B cell (primary cell): ENCODE measurements at regions not wholly inside any gene's neighbourhood (a gene's known extent, or its start where the extent isn't known, plus 50 kb on each side); places are given as distances from the start of the nearest gene placed in this dataset.

Experiments
- ATAC-seq: fragments of 200-7000 bp; cut with Tn5 transposase; one replicate; pipeline ENCODE4 v1.10.0; 2021; ENCODE audit warnings: low read depth, mild to moderate bottlenecking, moderate number of reproducible peaks, moderate library complexity
- CTCF ChIA-PET: fragments of 350-600 bp; sonication (Branson Sonifier 250); formaldehyde crosslinking; loops from one replicate; lab custom pipeline; 2021; ENCODE audit warnings: antibody characterized with exemption, inconsistent platforms; lab: Charles Lee
- POLR2A ChIA-PET: fragments of 350-600 bp; sonication (Branson Sonifier 250); formaldehyde crosslinking; loops from one replicate; lab custom pipeline; 2021; ENCODE audit warnings: antibody characterized with exemption; lab: Charles Lee
- DNase-seq: peaks from one replicate; pipeline ENCODE4 v3.0.0; 2013
- H2AFZ ChIP-seq: 2 replicates; pipeline ENCODE4 v1.6.1; 2012; ENCODE audit warnings: mild to moderate bottlenecking, low read depth, low read length; ENCODE audit not compliant: insufficient read depth, poor library complexity, severe bottlenecking
- H3K27ac ChIP-seq, 2 donors: 1 replicate in 1 of 2; 2 replicates in 1 of 2; pipeline ENCODE4 v1.5.1; 2012 to 2013; ENCODE audit warnings: low read length in 2 of 2, mild to moderate bottlenecking in 2 of 2, moderate library complexity in 1 of 2
- H3K27me3 ChIP-seq, 4 experiments: fragments of 200-600 bp in 1 of 4; sonication (generic) in 1 of 4; replicated peaks in 1 of 4; 1 replicate in 2 of 4; 2 replicates in 2 of 4; pipeline versions ENCODE4 v1.6.1 to v1.7.0; 2013 to 2016; ENCODE audit warnings: low read length in 3 of 4, mild to moderate bottlenecking in 2 of 4, mixed read lengths in 1 of 4, moderate library complexity in 1 of 4; ENCODE audit not compliant: insufficient read depth in 4 of 4, control insufficient read depth in 3 of 4; ENCODE audit errors: control extremely low read depth in 1 of 4
- H3K36me3 ChIP-seq, 2 experiments: replicated peaks in 1 of 2; 1 replicate in 1 of 2; 2 replicates in 1 of 2; pipeline versions ENCODE4 v1.6.1 to v1.7.1; 2013; ENCODE audit warnings: low read length in 1 of 2; ENCODE audit not compliant: insufficient read depth in 2 of 2, control insufficient read depth in 1 of 2; ENCODE audit errors: control extremely low read depth in 1 of 2, extremely low read depth in 1 of 2
- H3K4me1 ChIP-seq, 2 donors: fragments of 200-600 bp in 1 of 2; sonication (generic) in 1 of 2; 1 replicate in 1 of 2; 2 replicates in 1 of 2; pipeline versions ENCODE4 v1.5.1 to v1.6.1; 2013 to 2017; ENCODE audit warnings: low read length in 2 of 2; ENCODE audit not compliant: control insufficient read depth in 2 of 2, insufficient read depth in 2 of 2
- H3K4me2 ChIP-seq: replicated peaks from 2 replicates; pipeline ENCODE3; 2012; ENCODE audit warnings: mild to moderate bottlenecking, low read depth, low read length; ENCODE audit not compliant: poor library complexity, severe bottlenecking
- H3K4me3 ChIP-seq, 5 experiments: fragments of 200-600 bp in 1 of 5; sonication (generic) in 1 of 5; 1 replicate in 3 of 5; 2 replicates in 2 of 5; pipeline versions ENCODE4 v1.5.1 to v1.7.0; 2011 to 2016; ENCODE audit warnings: low read length in 4 of 5, mild to moderate bottlenecking in 4 of 5, low read depth in 2 of 5, control low read depth in 1 of 5, moderate library complexity in 1 of 5; ENCODE audit not compliant: insufficient read depth in 1 of 5; ENCODE audit errors: control extremely low read depth in 1 of 5, extremely low read depth in 1 of 5
- H3K79me2 ChIP-seq: fragments of 200-600 bp; sonication (generic); one replicate; pipeline ENCODE4 v1.6.0; 2016; ENCODE audit warnings: low read length; ENCODE audit not compliant: control insufficient read depth, insufficient read depth
- H3K9ac ChIP-seq: fragments of 200-600 bp; sonication (generic); 2 replicates; pipeline ENCODE4 v1.6.1; 2017; ENCODE audit warnings: mild to moderate bottlenecking, low read length, moderate library complexity
- H3K9me3 ChIP-seq, 3 donors: one replicate each; pipeline versions ENCODE4 v1.6.1 to v1.7.1; 2013; ENCODE audit warnings: low read length in 2 of 3; ENCODE audit not compliant: control insufficient read depth in 2 of 3, insufficient read depth in 1 of 3; ENCODE audit errors: control extremely low read depth in 1 of 3
- H4K20me1 ChIP-seq: 2 replicates; pipeline ENCODE4 v1.6.0; 2012; ENCODE audit warnings: mild to moderate bottlenecking, low read length; ENCODE audit not compliant: insufficient read depth, control insufficient read depth, poor library complexity, severe bottlenecking
- H3K27ac Mint-ChIP-seq: one replicate; pipeline ENCODE4 v1.8.0; 2021; ENCODE audit warnings: mixed read lengths
- H3K27me3 Mint-ChIP-seq: one replicate; pipeline ENCODE4 v1.8.0; 2021; ENCODE audit warnings: mixed read lengths
- H3K4me1 Mint-ChIP-seq: one replicate; pipeline ENCODE4 v1.8.0; 2021; ENCODE audit warnings: mixed read lengths
- H3K4me3 Mint-ChIP-seq: one replicate; pipeline ENCODE4 v1.8.0; 2021; ENCODE audit warnings: mixed read lengths
- H3K9me3 Mint-ChIP-seq: one replicate; pipeline ENCODE4 v1.8.0; 2022; ENCODE audit warnings: mixed read lengths; ENCODE audit not compliant: insufficient read depth
- EZH2 ChIP-seq: IDR thresholded peaks from 2 replicates; pipeline ENCODE4 v1.6.1; 2012; ENCODE audit warnings: borderline replicate concordance, low read depth, mild to moderate bottlenecking, moderate library complexity, low read length; ENCODE audit not compliant: insufficient read depth, poor library complexity, severe bottlenecking
- WGBS: methylation state at CpG from one replicate; pipeline ENCODE4 v1.1.5; 2013; ENCODE audit warnings: missing lambda C conversion rate; ENCODE audit not compliant: insufficient coverage; 5-methylcytosine and 5-hydroxymethylcytosine counted together
- intact Hi-C: fragments of 100-400 bp; cut with micrococcal nuclease; formaldehyde crosslinking; loops from one replicate; pipeline ENCODE4 v1.10.0; 2022
- TF ChIP-seq, protein P1 (sequence below): fragments of 200-600 bp; IDR thresholded peaks from one replicate; pipeline ENCODE4 v1.8.0; 2022; ENCODE audit warnings: antibody characterized with exemption, mild to moderate bottlenecking

- TF ChIP-seq EZH2, result no peak
- TF ChIP-seq, protein P1, sequence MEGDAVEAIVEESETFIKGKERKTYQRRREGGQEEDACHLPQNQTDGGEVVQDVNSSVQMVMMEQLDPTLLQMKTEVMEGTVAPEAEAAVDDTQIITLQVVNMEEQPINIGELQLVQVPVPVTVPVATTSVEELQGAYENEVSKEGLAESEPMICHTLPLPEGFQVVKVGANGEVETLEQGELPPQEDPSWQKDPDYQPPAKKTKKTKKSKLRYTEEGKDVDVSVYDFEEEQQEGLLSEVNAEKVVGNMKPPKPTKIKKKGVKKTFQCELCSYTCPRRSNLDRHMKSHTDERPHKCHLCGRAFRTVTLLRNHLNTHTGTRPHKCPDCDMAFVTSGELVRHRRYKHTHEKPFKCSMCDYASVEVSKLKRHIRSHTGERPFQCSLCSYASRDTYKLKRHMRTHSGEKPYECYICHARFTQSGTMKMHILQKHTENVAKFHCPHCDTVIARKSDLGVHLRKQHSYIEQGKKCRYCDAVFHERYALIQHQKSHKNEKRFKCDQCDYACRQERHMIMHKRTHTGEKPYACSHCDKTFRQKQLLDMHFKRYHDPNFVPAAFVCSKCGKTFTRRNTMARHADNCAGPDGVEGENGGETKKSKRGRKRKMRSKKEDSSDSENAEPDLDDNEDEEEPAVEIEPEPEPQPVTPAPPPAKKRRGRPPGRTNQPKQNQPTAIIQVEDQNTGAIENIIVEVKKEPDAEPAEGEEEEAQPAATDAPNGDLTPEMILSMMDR, result no peak
- no peak for ATAC-seq
- no peak overlapping the region for H3K4me3 Mint-ChIP-seq
- H3K4me1 Mint-ChIP-seq, result peaks cover 10% of the 10 kb centered on the region
- H3K27me3 ChIP-seq, result peaks cover 0 to 22% (median 6%) of the 10 kb centered on the region in 4 experiments
- H3K9ac ChIP-seq, result no peak overlapping the region
- CTCF ChIA-PET, result no interaction called here
- H3K79me2 ChIP-seq, result no peaks in the 10 kb centered on the region
- H3K4me1 ChIP-seq, result peaks cover 4% of the 10 kb centered on the region in 2 donors
- no peaks in the 10 kb centered on the region for H4K20me1 ChIP-seq
- H2AFZ ChIP-seq, result no peak overlapping the region
- H3K27me3 Mint-ChIP-seq, result peaks cover 51% of the 10 kb centered on the region
- WGBS, result 100% methylated on average over 1 of the region's 4 CpGs
- H3K36me3 ChIP-seq, result no peaks in the 10 kb centered on the region
- no peak overlapping the region for H3K4me2 ChIP-seq
- peaks cover 0 to 19% (median 2%) of the 10 kb centered on the region in 3 donors for H3K9me3 ChIP-seq
- DNase-seq, result no peak
- intact Hi-C loops, result no loop called here
- H3K4me3 ChIP-seq, result no peak overlapping the region
- H3K27ac ChIP-seq, result no peak overlapping the region
- POLR2A ChIA-PET, result no interaction called here
- H3K27ac Mint-ChIP-seq, result no peak overlapping the region
- peaks cover 8% of the 10 kb centered on the region for H3K9me3 Mint-ChIP-seq
These were observed 79.0 kb upstream of the RASGRF1 start for GRCh38 chr15:79169526-79170133.

GRCh38 chr15:79168922-79169456 is 78.4 kb upstream of the RASGRF1 start:
- H3K79me2 ChIP-seq, result no peaks in the 10 kb centered on the region
- no peaks in the 10 kb centered on the region for H3K36me3 ChIP-seq
- Mint-ChIP-seq H3K27me3 (peaks cover 54% of the 10 kb centered on the region), H3K27ac (no peak overlapping the region), H3K4me3 (no peak overlapping the region), H3K4me1 (peaks cover 10% of the 10 kb centered on the region), H3K9me3 (peaks cover 8% of the 10 kb centered on the region)
- CTCF ChIA-PET, result no interaction called here
- no peak overlapping the region for H3K4me3 ChIP-seq
- peaks cover 0 to 25% (median 9%) of the 10 kb centered on the region in 4 experiments for H3K27me3 ChIP-seq
- intact Hi-C loops, result no loop called here
- H2AFZ ChIP-seq, result no peak overlapping the region
- H3K4me1 ChIP-seq, result peaks cover 4% of the 10 kb centered on the region in 2 donors
- no peak overlapping the region for H3K4me2 ChIP-seq
- no peak overlapping the region for H3K27ac ChIP-seq
- WGBS, result 41% methylated on average over 5 of the region's 6 CpGs
- no peak overlapping the region for H3K9ac ChIP-seq
- no peak for TF ChIP-seq EZH2
- TF ChIP-seq, protein P1, result no peak
- DNase-seq, result no peak
- H4K20me1 ChIP-seq, result no peaks in the 10 kb centered on the region
- POLR2A ChIA-PET, result no interaction called here
- H3K9me3 ChIP-seq, result peaks cover 0 to 22% (median 2%) of the 10 kb centered on the region in 3 donors
- no peak for ATAC-seq
